LNCaP clone FGC (cell line): ENCODE measurements at regions not wholly inside any gene's neighbourhood (a gene's known extent, or its start where the extent isn't known, plus 50 kb on each side); places are given as distances from the start of the nearest gene placed in this dataset.

Experiments used
- DNase-seq: peaks from one replicate; pipeline ENCODE4 v3.0.0-alpha.2; 2011; ENCODE audit warnings: low read depth
- H3K4me3 ChIP-seq: 2 replicates; pipeline ENCODE4 v1.5.1; 2011; ENCODE audit warnings: mild to moderate bottlenecking, low read depth, low read length, control low read depth
- TF ChIP-seq, protein P1 (sequence below): IDR thresholded peaks from 2 replicates; pipeline ENCODE4 v1.5.1; 2012; ENCODE audit warnings: mild to moderate bottlenecking; ENCODE audit not compliant: control insufficient read depth, insufficient read depth; ENCODE audit errors: extremely low read depth

DNA sequence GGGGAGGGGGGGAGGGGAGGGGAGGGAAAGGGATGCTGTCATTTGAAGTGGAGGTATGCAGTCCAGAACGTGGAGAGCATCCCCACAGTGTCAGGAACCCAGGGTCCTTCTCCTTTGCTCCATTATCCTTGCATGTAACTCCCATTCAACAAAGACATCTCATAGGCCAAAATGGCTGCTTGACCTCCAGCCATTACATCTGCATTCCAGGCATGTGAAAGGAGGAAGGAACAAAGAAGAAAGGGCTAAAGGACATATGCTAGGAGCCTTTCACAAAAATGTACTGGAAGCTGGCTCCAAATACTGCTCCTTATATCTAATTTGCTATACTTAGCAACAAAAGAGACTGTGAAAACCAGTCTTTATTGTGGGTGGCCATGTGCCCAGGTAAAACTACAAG, 87.0 kb upstream of the CRHR1 start:
- H3K4me3 ChIP-seq, result no peak overlapping the region
- no peak for DNase-seq
- TF ChIP-seq, protein P1, sequence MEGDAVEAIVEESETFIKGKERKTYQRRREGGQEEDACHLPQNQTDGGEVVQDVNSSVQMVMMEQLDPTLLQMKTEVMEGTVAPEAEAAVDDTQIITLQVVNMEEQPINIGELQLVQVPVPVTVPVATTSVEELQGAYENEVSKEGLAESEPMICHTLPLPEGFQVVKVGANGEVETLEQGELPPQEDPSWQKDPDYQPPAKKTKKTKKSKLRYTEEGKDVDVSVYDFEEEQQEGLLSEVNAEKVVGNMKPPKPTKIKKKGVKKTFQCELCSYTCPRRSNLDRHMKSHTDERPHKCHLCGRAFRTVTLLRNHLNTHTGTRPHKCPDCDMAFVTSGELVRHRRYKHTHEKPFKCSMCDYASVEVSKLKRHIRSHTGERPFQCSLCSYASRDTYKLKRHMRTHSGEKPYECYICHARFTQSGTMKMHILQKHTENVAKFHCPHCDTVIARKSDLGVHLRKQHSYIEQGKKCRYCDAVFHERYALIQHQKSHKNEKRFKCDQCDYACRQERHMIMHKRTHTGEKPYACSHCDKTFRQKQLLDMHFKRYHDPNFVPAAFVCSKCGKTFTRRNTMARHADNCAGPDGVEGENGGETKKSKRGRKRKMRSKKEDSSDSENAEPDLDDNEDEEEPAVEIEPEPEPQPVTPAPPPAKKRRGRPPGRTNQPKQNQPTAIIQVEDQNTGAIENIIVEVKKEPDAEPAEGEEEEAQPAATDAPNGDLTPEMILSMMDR, result no peak

GRCh38 chr17:45700171-45701090, 83.7 kb upstream of the CRHR1 start:
- TF ChIP-seq, protein P1, result no peak
- no peak for DNase-seq

GRCh38 chr17:45702666-45703266, 81.4 kb upstream of the CRHR1 start:
- TF ChIP-seq, protein P1, result no peak
- no peak overlapping the region for H3K4me3 ChIP-seq
- DNase-seq, result no peak

More at GRCh38 chr17:45700171-45701090, 83.7 kb upstream of the CRHR1 start:
- no peak overlapping the region for H3K4me3 ChIP-seq

- DNase-seq, result no peak
- TF ChIP-seq, protein P1, result no peak
- no peak overlapping the region for H3K4me3 ChIP-seq
These were observed 80.8 kb upstream of the CRHR1 start for GRCh38 chr17:45703348-45703747.

DNA sequence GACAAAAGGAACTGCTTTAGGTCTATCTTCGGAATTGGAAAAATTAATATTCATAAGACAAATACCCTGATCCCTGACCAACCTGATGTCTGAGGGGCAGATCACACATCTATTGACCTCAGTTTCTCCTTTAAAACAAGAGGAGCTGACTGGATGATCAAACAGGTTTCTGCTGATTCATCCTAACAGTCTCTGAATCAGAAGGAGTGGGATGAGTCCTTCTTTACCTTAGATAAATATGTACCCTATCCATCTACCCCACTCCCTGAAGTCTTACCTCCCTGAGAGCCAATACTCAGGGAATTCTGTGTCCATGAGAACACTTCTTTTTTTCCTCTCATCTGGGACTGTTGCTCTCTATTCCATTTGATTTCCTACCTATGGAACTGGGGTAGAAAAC, 80.3 kb upstream of the CRHR1 start:
- DNase-seq, result no peak
- TF ChIP-seq, protein P1, result no peak
- no peak overlapping the region for H3K4me3 ChIP-seq

GRCh38 chr17:45704251-45704650, 79.9 kb upstream of the CRHR1 start:
- TF ChIP-seq, protein P1, result no peak
- no peak for DNase-seq
- H3K4me3 ChIP-seq, result no peak overlapping the region
